Peyer's patch (tissue), 4 donors: ENCODE measurements at regions not wholly inside any gene's neighbourhood (a gene's known extent, or its start where the extent isn't known, plus 50 kb on each side); places are given as distances from the start of the nearest gene placed in this dataset.

Source experiments
- POLR2A ChIP-seq, 2 donors: fragments of 450-650 bp; IDR thresholded peaks; one replicate each; pipeline ENCODE4 v1.5.1; 2017; ENCODE audit warnings: antibody characterized with exemption in 2 of 2, mild to moderate bottlenecking in 2 of 2, moderate library complexity in 2 of 2
- TF ChIP-seq, protein P1 (sequence below), 6 experiments: fragments of 450-650 bp in 4 of 6; fragments of 200-600 bp in 2 of 6; sonication (generic) in 1 of 6; IDR thresholded peaks; one replicate each; pipeline ENCODE4 v1.5.1; 2017 to 2019; ENCODE audit warnings: antibody characterized with exemption in 6 of 6, mild to moderate bottlenecking in 3 of 6, moderate library complexity in 1 of 6

DNA sequence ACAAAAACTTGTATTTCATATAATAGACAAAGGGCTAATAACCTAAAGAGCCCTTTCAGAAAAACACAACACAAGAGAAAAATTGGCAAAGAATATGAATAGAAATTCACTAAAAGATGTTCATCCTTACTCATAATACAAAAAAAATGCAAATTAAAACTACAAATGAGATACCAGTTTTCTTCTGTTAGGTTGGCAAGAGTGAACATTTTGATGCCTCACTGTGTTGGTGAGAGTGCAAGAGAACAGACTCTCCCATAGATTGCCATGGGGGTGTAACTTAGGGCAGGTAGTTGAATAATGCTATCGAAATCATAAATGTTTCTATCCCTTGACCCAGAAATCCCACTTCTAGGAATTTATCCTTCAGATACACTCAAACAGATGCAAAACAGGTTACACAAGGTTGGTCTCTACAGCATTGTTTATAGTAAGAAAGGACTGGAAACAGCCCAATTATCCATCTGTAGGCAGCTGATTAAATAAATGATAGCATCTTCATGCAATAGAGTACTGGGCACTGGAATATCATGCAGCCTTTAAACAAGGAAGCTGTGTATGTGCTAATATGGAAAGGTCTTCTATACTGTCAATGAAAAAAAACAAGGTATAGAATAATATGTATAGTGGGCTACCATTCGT, 146.3 kb downstream of the TLE3 start:
- no peak for TF ChIP-seq POLR2A (IDR thresholded peaks at IDR 0.05)
- TF ChIP-seq, protein P1, sequence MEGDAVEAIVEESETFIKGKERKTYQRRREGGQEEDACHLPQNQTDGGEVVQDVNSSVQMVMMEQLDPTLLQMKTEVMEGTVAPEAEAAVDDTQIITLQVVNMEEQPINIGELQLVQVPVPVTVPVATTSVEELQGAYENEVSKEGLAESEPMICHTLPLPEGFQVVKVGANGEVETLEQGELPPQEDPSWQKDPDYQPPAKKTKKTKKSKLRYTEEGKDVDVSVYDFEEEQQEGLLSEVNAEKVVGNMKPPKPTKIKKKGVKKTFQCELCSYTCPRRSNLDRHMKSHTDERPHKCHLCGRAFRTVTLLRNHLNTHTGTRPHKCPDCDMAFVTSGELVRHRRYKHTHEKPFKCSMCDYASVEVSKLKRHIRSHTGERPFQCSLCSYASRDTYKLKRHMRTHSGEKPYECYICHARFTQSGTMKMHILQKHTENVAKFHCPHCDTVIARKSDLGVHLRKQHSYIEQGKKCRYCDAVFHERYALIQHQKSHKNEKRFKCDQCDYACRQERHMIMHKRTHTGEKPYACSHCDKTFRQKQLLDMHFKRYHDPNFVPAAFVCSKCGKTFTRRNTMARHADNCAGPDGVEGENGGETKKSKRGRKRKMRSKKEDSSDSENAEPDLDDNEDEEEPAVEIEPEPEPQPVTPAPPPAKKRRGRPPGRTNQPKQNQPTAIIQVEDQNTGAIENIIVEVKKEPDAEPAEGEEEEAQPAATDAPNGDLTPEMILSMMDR (IDR thresholded peaks at IDR 0.05): no peak
